Smooth muscle cell (in vitro differentiated cells): ENCODE measurements at regions not wholly inside any gene's neighbourhood (a gene's known extent, or its start where the extent isn't known, plus 50 kb on each side); places are given as distances from the start of the nearest gene placed in this dataset.

Experiments used
- DNase-seq: peaks from one replicate; lab custom pipeline; 2025; ENCODE audit not compliant: unreplicated experiment; lab: John Stamatoyannopoulos, UW
- H2AFZ ChIP-seq: fragments of 200-600 bp; sonication (generic); 2 replicates; pipeline ENCODE4 v1.6.0; 2016; ENCODE audit warnings: antibody characterized with exemption, low read depth, mild to moderate bottlenecking
- H3F3A ChIP-seq: fragments of 200-600 bp; sonication (generic); 2 replicates; pipeline ENCODE4 v1.6.0; 2017; ENCODE audit warnings: antibody characterized with exemption, low read depth
- H3K27ac ChIP-seq: fragments of 200-600 bp; sonication (generic); 2 replicates; pipeline ENCODE4 v1.5.1; 2016; ENCODE audit warnings: low read depth, mild to moderate bottlenecking
- H3K27me3 ChIP-seq: fragments of 200-600 bp; sonication (generic); 2 replicates; pipeline ENCODE4 v1.6.1; 2016; ENCODE audit warnings: low read depth, mild to moderate bottlenecking
- H3K36me3 ChIP-seq: fragments of 200-600 bp; sonication (generic); 2 replicates; pipeline ENCODE4 v1.5.1; 2016; ENCODE audit warnings: low read depth
- H3K4me1 ChIP-seq: fragments of 200-600 bp; sonication (generic); 2 replicates; pipeline ENCODE4 v1.5.1; 2016; ENCODE audit warnings: low read depth
- H3K4me2 ChIP-seq: fragments of 200-600 bp; sonication (generic); 2 replicates; pipeline ENCODE4 v1.6.0; 2016; ENCODE audit warnings: mild to moderate bottlenecking
- H3K4me3 ChIP-seq: fragments of 200-600 bp; sonication (generic); 2 replicates; pipeline ENCODE4 v1.5.1; 2016; ENCODE audit warnings: mild to moderate bottlenecking
- H3K79me2 ChIP-seq: fragments of 200-600 bp; sonication (generic); 2 replicates; pipeline ENCODE4 v1.6.0; 2016; ENCODE audit warnings: low read depth, mild to moderate bottlenecking
- H3K9ac ChIP-seq: fragments of 200-600 bp; sonication (generic); 2 replicates; pipeline ENCODE4 v1.6.0; 2016; ENCODE audit warnings: low read depth
- H3K9me3 ChIP-seq: fragments of 200-600 bp; sonication (generic); replicated peaks from 2 replicates; pipeline ENCODE4 v1.5.1; 2016; ENCODE audit warnings: low read depth
- H4K20me1 ChIP-seq: fragments of 200-600 bp; sonication (generic); 2 replicates; pipeline ENCODE4 v1.6.0; 2016; ENCODE audit warnings: low read depth
- CTCF ChIP-seq: fragments of 200-600 bp; sonication (generic); IDR thresholded peaks from 2 replicates; pipeline ENCODE4 v1.5.1; 2017; ENCODE audit warnings: borderline replicate concordance, mild to moderate bottlenecking, antibody characterized with exemption; ENCODE audit not compliant: insufficient read depth, poor library complexity, severe bottlenecking
- WGBS: methylation state at CpG from one replicate; pipeline ENCODE4 v1.1.7; 2016; ENCODE audit warnings: low lambda C conversion rate; 5-methylcytosine and 5-hydroxymethylcytosine counted together

- 87% methylated on average over 8 of the region's 8 CpGs for WGBS
- Histone ChIP-seq H3K27me3 (no peaks in the 10 kb centered on the region), H3K4me3 (no peak overlapping the region), H3K4me1 (no peaks in the 10 kb centered on the region), H3K9me3 (no peaks in the 10 kb centered on the region), H2AFZ (no peak overlapping the region), H4K20me1 (no peaks in the 10 kb centered on the region), H3K9ac (no peak overlapping the region), H3K27ac (no peak overlapping the region), H3F3A (no peaks in the 10 kb centered on the region), H3K79me2 (no peaks in the 10 kb centered on the region), H3K4me2 (no peak overlapping the region), H3K36me3 (no peaks in the 10 kb centered on the region)
- no peak for TF ChIP-seq CTCF
- no peak for DNase-seq
Observed at GRCh38 chr18:77632758-77633157, 383.1 kb downstream of the GALR1 start.

GRCh38 chr18:77634494-77634893 lies 384.8 kb downstream of the GALR1 start:
- no peak overlapping the region for H3K27ac ChIP-seq
- no peak overlapping the region for H3K4me2 ChIP-seq
- no peaks in the 10 kb centered on the region for H3K36me3 ChIP-seq
- no peaks in the 10 kb centered on the region for H3K79me2 ChIP-seq
- H3K4me1 ChIP-seq = no peaks in the 10 kb centered on the region
- H2AFZ ChIP-seq = no peak overlapping the region
- no peaks in the 10 kb centered on the region for H3K9me3 ChIP-seq
- no peak for TF ChIP-seq CTCF
- no peak for DNase-seq
- H3K9ac ChIP-seq = no peak overlapping the region
- no peaks in the 10 kb centered on the region for H3K27me3 ChIP-seq
- 87% methylated on average over 7 of the region's 7 CpGs for WGBS
- H3F3A ChIP-seq = no peaks in the 10 kb centered on the region
- H4K20me1 ChIP-seq = no peaks in the 10 kb centered on the region
- H3K4me3 ChIP-seq = no peak overlapping the region

DNA sequence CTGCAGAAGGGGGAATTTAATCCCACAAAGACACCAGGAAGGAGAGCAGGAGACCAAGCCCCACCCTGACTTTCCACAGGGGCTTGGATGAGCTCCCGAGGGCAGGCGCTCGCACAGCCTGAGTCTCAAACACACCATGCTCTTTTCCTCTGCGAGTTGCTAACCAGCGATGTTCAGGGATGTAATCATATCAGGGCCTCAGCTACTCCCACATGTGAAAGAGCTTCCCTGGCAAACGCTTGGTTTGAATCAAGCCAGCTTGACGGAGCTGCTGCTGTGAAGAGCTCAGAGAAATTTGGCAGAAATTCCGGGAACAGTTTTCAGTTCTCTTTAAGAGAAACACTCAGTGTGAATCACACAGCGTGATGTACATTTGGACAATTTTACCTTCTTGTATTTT lies 385.8 kb downstream of the GALR1 start:
- H3F3A ChIP-seq = no peaks in the 10 kb centered on the region
- H4K20me1 ChIP-seq = no peaks in the 10 kb centered on the region
- no peaks in the 10 kb centered on the region for H3K4me1 ChIP-seq
- H3K27me3 ChIP-seq = no peaks in the 10 kb centered on the region
- H3K9me3 ChIP-seq = no peaks in the 10 kb centered on the region
- no peak for TF ChIP-seq CTCF
- WGBS = 89% methylated on average over 9 of the region's 9 CpGs
- H3K4me2 ChIP-seq = no peak overlapping the region
- H3K79me2 ChIP-seq = no peaks in the 10 kb centered on the region
- no peak overlapping the region for H3K9ac ChIP-seq
- no peaks in the 10 kb centered on the region for H3K36me3 ChIP-seq
- DNase-seq = no peak
- no peak overlapping the region for H3K27ac ChIP-seq
- H3K4me3 ChIP-seq = no peak overlapping the region
- H2AFZ ChIP-seq = no peak overlapping the region

DNA sequence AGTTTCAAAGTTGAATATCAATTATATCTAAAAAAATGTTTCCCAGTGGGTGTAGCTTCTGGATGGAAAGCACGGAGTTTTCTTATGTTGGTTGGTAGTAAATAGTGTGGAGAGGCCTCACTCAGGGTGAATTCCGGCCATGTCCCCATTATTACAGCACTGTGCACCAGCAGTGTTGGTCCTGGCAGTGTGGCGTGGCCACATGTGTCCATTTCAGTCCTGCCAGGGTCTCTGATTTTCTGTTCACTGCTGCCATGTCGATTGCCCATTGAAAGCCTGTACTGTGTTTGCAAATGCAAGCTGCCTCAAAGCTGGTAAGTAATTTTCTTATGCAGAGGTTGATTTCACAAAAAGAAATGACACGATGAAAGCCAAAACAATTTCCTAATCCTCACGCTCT lies 386.2 kb downstream of the GALR1 start:
- no peak overlapping the region for H3K9ac ChIP-seq
- H4K20me1 ChIP-seq = no peaks in the 10 kb centered on the region
- H3K27ac ChIP-seq = no peak overlapping the region
- WGBS = 89% methylated on average over 6 of the region's 6 CpGs
- no peak for DNase-seq
- no peaks in the 10 kb centered on the region for H3K79me2 ChIP-seq
- no peak overlapping the region for H3K4me3 ChIP-seq
- no peak overlapping the region for H2AFZ ChIP-seq
- no peaks in the 10 kb centered on the region for H3K27me3 ChIP-seq
- no peaks in the 10 kb centered on the region for H3K4me1 ChIP-seq
- no peaks in the 10 kb centered on the region for H3F3A ChIP-seq
- H3K9me3 ChIP-seq = no peaks in the 10 kb centered on the region
- H3K4me2 ChIP-seq = no peak overlapping the region
- no peak for TF ChIP-seq CTCF
- no peaks in the 10 kb centered on the region for H3K36me3 ChIP-seq
